HCT116 (cell line): ENCODE measurements at regions not wholly inside any gene's neighbourhood (a gene's known extent, or its start where the extent isn't known, plus 50 kb on each side); places are given as distances from the start of the nearest gene placed in this dataset.

ENCODE experiments used
- ATAC-seq: fragments of 200-7000 bp; cut with Tn5 transposase; 2 replicates; pipeline ENCODE4 v1.9.1; 2020; ENCODE audit warnings: mild to moderate bottlenecking, moderate library complexity
- BruUV-seq: library from RNA; stranded (reverse); fragments of 400-500 nt; replicated peaks from 2 replicates; lab custom pipeline; 2021; lab: Mats Ljungman, UMichigan
- CTCF ChIA-PET: fragments of 300-600 bp; sonication (Branson Sonifier 250); formaldehyde crosslinking; loops from one replicate; lab custom pipeline; 2021; ENCODE audit warnings: antibody characterized with exemption; lab: Charles Lee
- POLR2A ChIA-PET: fragments of 300-600, 350-600 bp; sonication (Branson Sonifier 250); formaldehyde crosslinking; loops from one replicate; lab custom pipeline; 2021; ENCODE audit warnings: antibody characterized with exemption; lab: Charles Lee
- RAD21 ChIA-PET, 2 experiments: fragments of 300-600 bp; sonication (Branson Sonifier 250); formaldehyde crosslinking; loops; one replicate each; lab custom pipeline; 2023; ENCODE audit warnings: low total read pairs in 2 of 2; ENCODE audit not compliant: uncharacterized antibody in 2 of 2, unreplicated experiment in 2 of 2, low non-redundant PET in 1 of 2; lab: Charles Lee
- DNase-seq: peaks from one replicate; pipeline ENCODE4 v3.0.0-alpha.2; 2010; ENCODE audit warnings: low read depth, low spot score
- H2AFZ ChIP-seq: fragments of 200-600 bp; shearing (Covaris generic), sonication (generic); 2 replicates; pipeline ENCODE4 v1.6.1; 2017; ENCODE audit warnings: low read depth, mixed run types, mixed read lengths, antibody characterized with exemption, low read length; ENCODE audit not compliant: poor library complexity, severe bottlenecking
- H3K27ac ChIP-seq: 2 replicates; pipeline ENCODE4 v1.5.1; 2012; ENCODE audit warnings: low read depth, low read length
- H3K27me3 ChIP-seq: fragments of 200-600 bp; sonication (generic); 2 replicates; pipeline ENCODE4 v1.6.1; 2016; ENCODE audit warnings: mixed run types, low read length, mixed read lengths; ENCODE audit not compliant: insufficient read depth
- H3K36me3 ChIP-seq, 2 experiments: fragments of 200-500 bp in 1 of 2; fragments of 200-600 bp in 1 of 2; sonication (Bioruptor generic) in 1 of 2; sonication (generic) in 1 of 2; 2 replicates each; pipeline versions ENCODE4 v1.5.1 to v1.6.1; 2014 to 2016; ENCODE audit warnings: low read length in 2 of 2, inconsistent platforms in 1 of 2, mixed read lengths in 1 of 2, mixed run types in 1 of 2; ENCODE audit not compliant: insufficient read depth in 2 of 2, control insufficient read depth in 1 of 2
- H3K4me1 ChIP-seq, 2 experiments: fragments of 200-600 bp in 1 of 2; sonication (generic) in 1 of 2; 2 replicates each; pipeline versions ENCODE4 v1.5.1 to v1.6.1; 2012 to 2017; ENCODE audit warnings: low read length in 2 of 2, inconsistent platforms in 1 of 2, mild to moderate bottlenecking in 1 of 2, mixed read lengths in 1 of 2, mixed run types in 1 of 2, moderate library complexity in 1 of 2; ENCODE audit not compliant: insufficient read depth in 2 of 2, control insufficient read depth in 1 of 2
- H3K4me2 ChIP-seq: fragments of 200-600 bp; sonication (generic); 2 replicates; pipeline ENCODE4 v1.6.1; 2017; ENCODE audit warnings: mixed run types, low read length, mixed read lengths
- H3K4me3 ChIP-seq, 2 experiments: fragments of 200-600 bp in 1 of 2; sonication (generic) in 1 of 2; replicated peaks in 1 of 2; 2 replicates each; pipeline ENCODE4 v1.5.1; 2011 to 2016; ENCODE audit warnings: low read length in 2 of 2, control low read depth in 1 of 2, low read depth in 1 of 2, mild to moderate bottlenecking in 1 of 2, mixed read lengths in 1 of 2, mixed run types in 1 of 2
- H3K79me2 ChIP-seq: fragments of 200-600 bp; sonication (generic); 2 replicates; pipeline ENCODE4 v1.6.1; 2017; ENCODE audit warnings: mild to moderate bottlenecking, mixed run types, low read length, moderate library complexity, mixed read lengths; ENCODE audit not compliant: insufficient read depth
- H3K9ac ChIP-seq: fragments of 200-600 bp; sonication (generic); 2 replicates; pipeline ENCODE4 v1.6.1; 2016; ENCODE audit warnings: low read length, mixed read lengths
- H3K9me2 ChIP-seq: fragments of 200-600 bp; sonication (generic), shearing (Covaris generic); 2 replicates; pipeline ENCODE4 v1.6.1; 2017; ENCODE audit warnings: mixed run types, mild to moderate bottlenecking, moderate library complexity; ENCODE audit not compliant: insufficient read depth
- H3K9me3 ChIP-seq, 2 experiments: fragments of 200-500 bp in 1 of 2; fragments of 200-600 bp in 1 of 2; sonication (Bioruptor generic) in 1 of 2; sonication (generic) in 1 of 2; 2 replicates each; pipeline ENCODE4 v1.6.1; 2014 to 2017; ENCODE audit warnings: low read length in 2 of 2, mixed read lengths in 2 of 2, inconsistent platforms in 1 of 2, low read depth in 1 of 2, mild to moderate bottlenecking in 1 of 2, mixed run types in 1 of 2, moderate library complexity in 1 of 2; ENCODE audit not compliant: control insufficient read depth in 1 of 2, insufficient read depth in 1 of 2
- H4K20me1 ChIP-seq: fragments of 200-600 bp; sonication (generic), shearing (Covaris generic); 2 replicates; pipeline ENCODE4 v1.6.1; 2017; ENCODE audit warnings: mixed run types, mild to moderate bottlenecking, moderate library complexity; ENCODE audit not compliant: insufficient read depth
- CBX3 ChIP-seq: IDR thresholded peaks from 2 replicates; pipeline ENCODE4 v1.6.1; 2012; ENCODE audit warnings: low read depth
- CEBPB ChIP-seq: IDR thresholded peaks from 2 replicates; pipeline ENCODE4 v1.6.1; 2012; ENCODE audit warnings: low read depth
- CTCF ChIP-seq, 3 experiments: fragments of 200-600 bp in 1 of 3; sonication (generic) in 1 of 3; IDR thresholded peaks in 2 of 3; conservative IDR thresholded peaks in 1 of 3; 2 replicates each; pipeline ENCODE4 v1.5.1; 2012 to 2017; ENCODE audit warnings: low read depth in 2 of 3, low read length in 2 of 3, antibody characterized with exemption in 1 of 3, borderline replicate concordance in 1 of 3, control low read depth in 1 of 3, mild to moderate bottlenecking in 1 of 3, mixed read lengths in 1 of 3, mixed run types in 1 of 3, moderate library complexity in 1 of 3; ENCODE audit not compliant: insufficient read depth in 1 of 3
- EZH2 ChIP-seq: fragments of 200-600 bp; sonication (generic); IDR thresholded peaks from 2 replicates; pipeline ENCODE4 v1.6.1; 2017; ENCODE audit warnings: antibody characterized with exemption, mixed run types
- EZH2phosphoT487 ChIP-seq: fragments of 200-600 bp; IDR thresholded peaks from 2 replicates; pipeline ENCODE4 v1.6.1; 2018; ENCODE audit warnings: antibody characterized with exemption, borderline replicate concordance
- FOSL1 ChIP-seq: IDR thresholded peaks from 2 replicates; pipeline ENCODE4 v1.6.1; 2012; ENCODE audit warnings: low read depth
- MAX ChIP-seq: IDR thresholded peaks from 2 replicates; pipeline ENCODE4 v1.6.1; 2012
- POLR2AphosphoS5 ChIP-seq: IDR thresholded peaks from 2 replicates; pipeline ENCODE4 v1.6.1; 2011; ENCODE audit warnings: mild to moderate bottlenecking, low read depth, low read length, moderate library complexity
- RAD21 ChIP-seq: IDR thresholded peaks from 2 replicates; pipeline ENCODE4 v1.6.1; 2012; ENCODE audit warnings: low read depth, mild to moderate bottlenecking
- SIN3A ChIP-seq: IDR thresholded peaks from 2 replicates; pipeline ENCODE4 v1.6.1; 2012; ENCODE audit warnings: low read depth
- SP1 ChIP-seq: IDR thresholded peaks from 2 replicates; pipeline ENCODE4 v1.6.1; 2012; ENCODE audit warnings: low read depth
- SRF ChIP-seq: IDR thresholded peaks from 2 replicates; pipeline ENCODE4 v1.6.1; 2012; ENCODE audit warnings: low read depth
- TCF7L2 ChIP-seq: IDR thresholded peaks from 2 replicates; pipeline ENCODE4 v1.7.0; 2011; ENCODE audit warnings: borderline replicate concordance, inconsistent platforms; ENCODE audit not compliant: insufficient read depth, insufficient read length; ENCODE audit errors: extremely low read depth
- YY1 ChIP-seq: IDR thresholded peaks from 2 replicates; pipeline ENCODE4 v1.6.1; 2011; ENCODE audit warnings: low read length, low read depth, moderate library complexity, mild to moderate bottlenecking; ENCODE audit not compliant: insufficient replicate concordance; ENCODE audit errors: extremely low read depth
- ZNF274 ChIP-seq: fragments of 200-500 bp; sonication (Bioruptor generic); IDR thresholded peaks from 2 replicates; pipeline ENCODE4 v1.6.1; 2014; ENCODE audit warnings: mild to moderate bottlenecking, low read depth, low read length, inconsistent platforms
- intact Hi-C: fragments of 100-400 bp; cut with micrococcal nuclease; formaldehyde crosslinking; loops from 2 replicates; pipeline ENCODE4 v1.10.0; 2022
- TF ChIP-seq, protein P1 (sequence below): IDR thresholded peaks from 2 replicates; pipeline ENCODE4 v1.6.1; 2012
- TF ChIP-seq, protein P2 (sequence below): IDR thresholded peaks from 2 replicates; pipeline ENCODE4 v1.6.1; 2012; ENCODE audit warnings: low read depth

- Histone ChIP-seq H3K9me3 (no peaks in the 10 kb centered on the region), H3K4me3 (no peak overlapping the region), H3K36me3 (no peaks in the 10 kb centered on the region), H4K20me1 (no peaks in the 10 kb centered on the region), H3K79me2 (no peaks in the 10 kb centered on the region), H3K9ac (no peak overlapping the region), H3K27ac (no peak overlapping the region), H3K4me1 (peaks cover 0 to 7% of the 10 kb centered on the region in 2 experiments; a peak in 1 of 4 replicates), H3K27me3 (no peaks in the 10 kb centered on the region), H3K9me2 (no peaks in the 10 kb centered on the region), H3K4me2 (no peak overlapping the region), H2AFZ (no peak overlapping the region)
- POLR2A ChIA-PET, result no interaction called here
- ATAC-seq (no peak), DNase-seq (no peak)
- CTCF ChIA-PET, result no interaction called here
- RAD21 ChIA-PET, result no interaction called here
- intact Hi-C loops, result no loop called here
- BruUV-seq, result no TSS peak
- TF ChIP-seq EZH2phosphoT487 (no peak), EZH2 (no peak), TCF7L2 (no peak), CEBPB (no peak), CBX3 (no peak), FOSL1 (no peak), SIN3A (no peak), SP1 (no peak), SRF (no peak), YY1 (no peak), MAX (no peak), RAD21 (no peak), POLR2AphosphoS5 (no peak), ZNF274 (no peak), CTCF (IDR thresholded peaks at IDR 0.05 in 2 of 3, conservative IDR thresholded peaks at IDR 0.05 in 1 of 3; ENCODE audit: borderline replicate concordance in 1 of 3, insufficient read depth in 1 of 3, low read depth in 2 of 3, low read length in 2 of 3) (no peak)
- TF ChIP-seq, protein P1, sequence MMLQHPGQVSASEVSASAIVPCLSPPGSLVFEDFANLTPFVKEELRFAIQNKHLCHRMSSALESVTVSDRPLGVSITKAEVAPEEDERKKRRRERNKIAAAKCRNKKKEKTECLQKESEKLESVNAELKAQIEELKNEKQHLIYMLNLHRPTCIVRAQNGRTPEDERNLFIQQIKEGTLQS, result no peak
- TF ChIP-seq, protein P2, sequence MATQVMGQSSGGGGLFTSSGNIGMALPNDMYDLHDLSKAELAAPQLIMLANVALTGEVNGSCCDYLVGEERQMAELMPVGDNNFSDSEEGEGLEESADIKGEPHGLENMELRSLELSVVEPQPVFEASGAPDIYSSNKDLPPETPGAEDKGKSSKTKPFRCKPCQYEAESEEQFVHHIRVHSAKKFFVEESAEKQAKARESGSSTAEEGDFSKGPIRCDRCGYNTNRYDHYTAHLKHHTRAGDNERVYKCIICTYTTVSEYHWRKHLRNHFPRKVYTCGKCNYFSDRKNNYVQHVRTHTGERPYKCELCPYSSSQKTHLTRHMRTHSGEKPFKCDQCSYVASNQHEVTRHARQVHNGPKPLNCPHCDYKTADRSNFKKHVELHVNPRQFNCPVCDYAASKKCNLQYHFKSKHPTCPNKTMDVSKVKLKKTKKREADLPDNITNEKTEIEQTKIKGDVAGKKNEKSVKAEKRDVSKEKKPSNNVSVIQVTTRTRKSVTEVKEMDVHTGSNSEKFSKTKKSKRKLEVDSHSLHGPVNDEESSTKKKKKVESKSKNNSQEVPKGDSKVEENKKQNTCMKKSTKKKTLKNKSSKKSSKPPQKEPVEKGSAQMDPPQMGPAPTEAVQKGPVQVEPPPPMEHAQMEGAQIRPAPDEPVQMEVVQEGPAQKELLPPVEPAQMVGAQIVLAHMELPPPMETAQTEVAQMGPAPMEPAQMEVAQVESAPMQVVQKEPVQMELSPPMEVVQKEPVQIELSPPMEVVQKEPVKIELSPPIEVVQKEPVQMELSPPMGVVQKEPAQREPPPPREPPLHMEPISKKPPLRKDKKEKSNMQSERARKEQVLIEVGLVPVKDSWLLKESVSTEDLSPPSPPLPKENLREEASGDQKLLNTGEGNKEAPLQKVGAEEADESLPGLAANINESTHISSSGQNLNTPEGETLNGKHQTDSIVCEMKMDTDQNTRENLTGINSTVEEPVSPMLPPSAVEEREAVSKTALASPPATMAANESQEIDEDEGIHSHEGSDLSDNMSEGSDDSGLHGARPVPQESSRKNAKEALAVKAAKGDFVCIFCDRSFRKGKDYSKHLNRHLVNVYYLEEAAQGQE, result no peak
Measured at GRCh38 chr12:116372815-116373214, 95.3 kb upstream of the MED13L start.
